Suprapubic skin (tissue), 3 donors: ENCODE measurements at regions not wholly inside any gene's neighbourhood (a gene's known extent, or its start where the extent isn't known, plus 50 kb on each side); places are given as distances from the start of the nearest gene placed in this dataset.

Experiments used
- CTCF ChIP-seq, 2 donors: fragments of 200-600 bp in 1 of 2; fragments of 450-650 bp in 1 of 2; sonication (generic) in 1 of 2; IDR thresholded peaks; one replicate each; pipeline ENCODE4 v1.5.1; 2016 to 2019; ENCODE audit warnings: antibody characterized with exemption in 2 of 2, mild to moderate bottlenecking in 1 of 2, moderate library complexity in 1 of 2
- EP300 ChIP-seq: sonication (generic); formaldehyde crosslinking; IDR thresholded peaks from one replicate; pipeline ENCODE4 v1.6.1; 2017; ENCODE audit warnings: antibody characterized with exemption
- POLR2A ChIP-seq, 2 donors: fragments of 450-650 bp; IDR thresholded peaks; one replicate each; pipeline ENCODE4 v1.6.1; 2017; ENCODE audit warnings: antibody characterized with exemption in 2 of 2, mild to moderate bottlenecking in 2 of 2, moderate library complexity in 2 of 2

- no peak for TF ChIP-seq POLR2A (IDR thresholded peaks at IDR 0.05)
- no peak for TF ChIP-seq CTCF (IDR thresholded peaks at IDR 0.05)
- no peak for TF ChIP-seq EP300
These were observed 180.3 kb upstream of the MEOX2 start for GRCh38 chr7:15866753-15867152.
